Common myeloid progenitor, CD34-positive (primary cell): ENCODE measurements at regions not wholly inside any gene's neighbourhood (a gene's known extent, or its start where the extent isn't known, plus 50 kb on each side); places are given as distances from the start of the nearest gene placed in this dataset.
"Not testable (repeated sequence)": the region's sequence is repeated elsewhere in the genome, so short reads cannot be mapped to it uniquely, and the experiment has no call there.

Experiments
- CTCF ChIA-PET: fragments of 350-600 bp; sonication (Branson Sonifier 250); formaldehyde crosslinking; loops from one replicate; lab custom pipeline; 2021; ENCODE audit warnings: antibody characterized with exemption; lab: Charles Lee
- POLR2A ChIA-PET: fragments of 350-600 bp; sonication (Branson Sonifier 250); formaldehyde crosslinking; loops from one replicate; lab custom pipeline; 2021; ENCODE audit warnings: antibody characterized with exemption; lab: Charles Lee
- DNase-seq, 3 donors: peaks; one replicate each; pipeline versions ENCODE4 v3.0.0 to v3.0.0-alpha.2; 2013
- H3K27ac ChIP-seq, 2 experiments: 1 replicate in 1 of 2; 2 replicates in 1 of 2; pipeline ENCODE4 v1.7.0; 2013; ENCODE audit warnings: inconsistent platforms in 2 of 2, low read length in 2 of 2, mild to moderate bottlenecking in 2 of 2, low read depth in 1 of 2, moderate library complexity in 1 of 2; ENCODE audit not compliant: severe bottlenecking in 2 of 2, insufficient read depth in 1 of 2, poor library complexity in 1 of 2
- H3K27me3 ChIP-seq, 5 experiments: replicated peaks in 2 of 5; 1 replicate in 3 of 5; 2 replicates in 2 of 5; pipeline versions ENCODE4 v1.6.1 to v1.7.0; 2013; ENCODE audit warnings: low read length in 4 of 5, mild to moderate bottlenecking in 2 of 5, moderate library complexity in 2 of 5, inconsistent platforms in 1 of 5; ENCODE audit not compliant: insufficient read depth in 5 of 5, control insufficient read depth in 4 of 5
- H3K36me3 ChIP-seq, 4 experiments: 1 replicate in 2 of 4; 2 replicates in 2 of 4; pipeline versions ENCODE4 v1.6.1 to v1.7.0; 2013; ENCODE audit warnings: low read length in 3 of 4, control low read depth in 1 of 4, mild to moderate bottlenecking in 1 of 4; ENCODE audit not compliant: control insufficient read depth in 4 of 4, insufficient read depth in 4 of 4
- H3K4me1 ChIP-seq, 4 experiments: 1 replicate in 3 of 4; 2 replicates in 1 of 4; pipeline versions ENCODE4 v1.6.1 to v1.7.1; 2013; ENCODE audit warnings: low read length in 3 of 4, mild to moderate bottlenecking in 3 of 4, control low read depth in 1 of 4, inconsistent platforms in 1 of 4, moderate library complexity in 1 of 4; ENCODE audit not compliant: control insufficient read depth in 4 of 4, insufficient read depth in 4 of 4; ENCODE audit errors: control extremely low read depth in 1 of 4
- H3K4me3 ChIP-seq, 7 experiments: 1 replicate in 4 of 7; 2 replicates in 3 of 7; pipeline versions ENCODE4 v1.5.1 to v1.7.0; 2013; ENCODE audit warnings: mild to moderate bottlenecking in 7 of 7, low read length in 6 of 7, moderate library complexity in 6 of 7, inconsistent platforms in 2 of 7, low read depth in 2 of 7, control low read depth in 1 of 7; ENCODE audit not compliant: insufficient read depth in 4 of 7, control insufficient read depth in 1 of 7; ENCODE audit errors: extremely low read depth in 1 of 7
- H3K9me3 ChIP-seq, 5 experiments: 1 replicate in 4 of 5; 2 replicates in 1 of 5; pipeline versions ENCODE4 v1.6.1 to v1.7.1; 2013; ENCODE audit warnings: low read length in 4 of 5, mild to moderate bottlenecking in 2 of 5, inconsistent platforms in 1 of 5, low read depth in 1 of 5, moderate library complexity in 1 of 5; ENCODE audit not compliant: control insufficient read depth in 4 of 5, insufficient read depth in 2 of 5; ENCODE audit errors: control extremely low read depth in 1 of 5
- WGBS: methylation state at CpG from one replicate; pipeline ENCODE4 v1.1.5; 2013; ENCODE audit not compliant: insufficient coverage; 5-methylcytosine and 5-hydroxymethylcytosine counted together

GRCh38 chr4:28038253-28038652, 1177.6 kb downstream of the STIM2 start:
- 50% methylated on average over 2 of the region's 6 CpGs for WGBS
- H3K27ac ChIP-seq, H3K27me3 ChIP-seq, CTCF ChIA-PET, H3K36me3 ChIP-seq, H3K9me3 ChIP-seq, H3K4me3 ChIP-seq, DNase-seq, POLR2A ChIA-PET, H3K4me1 ChIP-seq: not testable (repeated sequence)

- Histone ChIP-seq H3K4me3 (no peak overlapping the region), H3K27me3 (no peaks in the 10 kb centered on the region), H3K27ac (no peak overlapping the region), H3K9me3 (no peaks in the 10 kb centered on the region), H3K4me1 (no peaks in the 10 kb centered on the region), H3K36me3 (no peaks in the 10 kb centered on the region)
- 83% methylated on average over 1 of the region's 3 CpGs for WGBS
- no peak for DNase-seq
- ChIA-PET CTCF (no interaction called here), POLR2A (no interaction called here)
Measured at GRCh38 chr4:28062562-28062961, 1201.9 kb downstream of the STIM2 start.

GRCh38 chr4:28073860-28074555, 1213.4 kb downstream of the STIM2 start:
- ChIA-PET CTCF (no interaction called here), POLR2A (no interaction called here)
- no peak overlapping the region for H3K4me3 ChIP-seq
- no peak overlapping the region for H3K27ac ChIP-seq
- no peaks in the 10 kb centered on the region for H3K27me3 ChIP-seq
- 86% methylated on average over 6 of the region's 12 CpGs for WGBS
- H3K4me1 ChIP-seq = no peaks in the 10 kb centered on the region
- peaks cover 0 to 2% (median 0%) of the 10 kb centered on the region in 5 experiments for H3K9me3 ChIP-seq
- no peaks in the 10 kb centered on the region for H3K36me3 ChIP-seq
- DNase-seq = no peak

GRCh38 chr4:28075401-28075956, 1214.8 kb downstream of the STIM2 start:
- CTCF ChIA-PET = no interaction called here
- H3K27ac ChIP-seq = no peak overlapping the region

GRCh38 chr4:28077203-28077602, 1216.6 kb downstream of the STIM2 start:
- POLR2A ChIA-PET, CTCF ChIA-PET, H3K36me3 ChIP-seq, DNase-seq, H3K27me3 ChIP-seq, H3K4me3 ChIP-seq, H3K9me3 ChIP-seq, H3K27ac ChIP-seq, H3K4me1 ChIP-seq: not testable (repeated sequence)
- WGBS = 84% methylated on average over 9 of the region's 9 CpGs

More at GRCh38 chr4:28075401-28075956, 1214.8 kb downstream of the STIM2 start:
- no peak for DNase-seq
- H3K4me1 ChIP-seq = no peaks in the 10 kb centered on the region
- POLR2A ChIA-PET = no interaction called here
- H3K9me3 ChIP-seq = peaks cover 0 to 2% (median 0%) of the 10 kb centered on the region in 5 experiments
- no peak overlapping the region for H3K4me3 ChIP-seq
- H3K36me3 ChIP-seq = no peaks in the 10 kb centered on the region
- H3K27me3 ChIP-seq = no peaks in the 10 kb centered on the region

GRCh38 chr4:28082686-28083390, 1222.2 kb downstream of the STIM2 start:
- H3K27ac ChIP-seq = no peak overlapping the region
- H3K4me1 ChIP-seq = no peaks in the 10 kb centered on the region
- 90% methylated on average over 2 of the region's 3 CpGs for WGBS
- POLR2A ChIA-PET = interaction anchor here (0.7 kb wide), 1 partner anchor 53 kb away, joined by 3 read pairs; no protein-coding TSS in a partner anchor
- no peaks in the 10 kb centered on the region for H3K36me3 ChIP-seq
- no peak overlapping the region for H3K4me3 ChIP-seq
- CTCF ChIA-PET = no interaction called here
- DNase-seq = no peak
- no peaks in the 10 kb centered on the region for H3K27me3 ChIP-seq
- peaks cover 0 to 5% (median 0%) of the 10 kb centered on the region in 5 experiments for H3K9me3 ChIP-seq

- CTCF ChIA-PET = no interaction called here
- H3K27ac ChIP-seq = no peak overlapping the region
- WGBS = no CpG with 5 or more reads among the region's 1 CpG
- H3K4me3 ChIP-seq = no peak overlapping the region
- no peaks in the 10 kb centered on the region for H3K9me3 ChIP-seq
- no peaks in the 10 kb centered on the region for H3K27me3 ChIP-seq
- H3K36me3 ChIP-seq = no peaks in the 10 kb centered on the region
- POLR2A ChIA-PET = no interaction called here
- no peaks in the 10 kb centered on the region for H3K4me1 ChIP-seq
- DNase-seq = no peak
Measured at GRCh38 chr4:28092610-28093009, 1232.0 kb downstream of the STIM2 start.
